Stimulated activated CD4-positive, alpha-beta T cell treated with anti-CD3 and anti-CD28 coated beads, Interleukin-1b, Interleukin-23, amount 100 ng/mL, for 24 hours (primary cell): ENCODE measurements at regions not wholly inside any gene's neighbourhood (a gene's known extent, or its start where the extent isn't known, plus 50 kb on each side); places are given as distances from the start of the nearest gene placed in this dataset.
"Not testable (repeated sequence)": the region's sequence is repeated elsewhere in the genome, so short reads cannot be mapped to it uniquely, and the experiment has no call there.

ENCODE experiments used
- DNase-seq, 4 experiments: peaks; one replicate each; pipeline ENCODE4 v3.0.0-alpha.2; 2020; ENCODE audit warnings: low read depth in 4 of 4, low spot score in 1 of 4

DNA sequence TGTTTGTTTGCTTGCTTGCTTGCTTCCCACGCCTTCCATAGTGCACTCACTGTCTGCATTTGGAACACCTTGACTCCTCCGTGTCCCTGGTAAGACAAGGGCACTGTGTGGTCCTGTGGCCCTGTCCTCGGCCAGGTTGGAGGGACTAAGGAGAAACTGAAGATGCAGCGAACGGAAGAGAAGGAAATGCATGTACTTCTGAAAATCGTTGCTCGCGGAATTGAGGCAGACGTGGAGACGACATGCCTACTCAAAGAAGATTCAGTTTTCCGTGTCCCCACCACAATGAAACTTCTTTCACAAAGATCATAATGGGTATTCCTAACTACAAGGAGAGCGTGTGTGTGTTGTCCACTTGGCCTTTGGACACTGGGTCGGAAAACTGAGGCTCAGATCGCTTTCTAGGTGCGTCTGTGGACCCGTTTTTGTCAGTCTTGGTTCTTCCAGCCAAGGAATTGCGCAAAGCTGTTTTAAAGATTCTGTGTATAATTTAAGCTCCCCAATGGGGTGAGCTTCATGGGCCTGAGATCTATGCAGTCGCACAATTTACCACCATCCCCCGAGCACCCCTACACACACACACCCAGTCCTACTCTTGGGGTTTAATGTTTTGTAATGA lies 120.4 kb upstream of the ZNF184 start:
- no peak for DNase-seq

DNA sequence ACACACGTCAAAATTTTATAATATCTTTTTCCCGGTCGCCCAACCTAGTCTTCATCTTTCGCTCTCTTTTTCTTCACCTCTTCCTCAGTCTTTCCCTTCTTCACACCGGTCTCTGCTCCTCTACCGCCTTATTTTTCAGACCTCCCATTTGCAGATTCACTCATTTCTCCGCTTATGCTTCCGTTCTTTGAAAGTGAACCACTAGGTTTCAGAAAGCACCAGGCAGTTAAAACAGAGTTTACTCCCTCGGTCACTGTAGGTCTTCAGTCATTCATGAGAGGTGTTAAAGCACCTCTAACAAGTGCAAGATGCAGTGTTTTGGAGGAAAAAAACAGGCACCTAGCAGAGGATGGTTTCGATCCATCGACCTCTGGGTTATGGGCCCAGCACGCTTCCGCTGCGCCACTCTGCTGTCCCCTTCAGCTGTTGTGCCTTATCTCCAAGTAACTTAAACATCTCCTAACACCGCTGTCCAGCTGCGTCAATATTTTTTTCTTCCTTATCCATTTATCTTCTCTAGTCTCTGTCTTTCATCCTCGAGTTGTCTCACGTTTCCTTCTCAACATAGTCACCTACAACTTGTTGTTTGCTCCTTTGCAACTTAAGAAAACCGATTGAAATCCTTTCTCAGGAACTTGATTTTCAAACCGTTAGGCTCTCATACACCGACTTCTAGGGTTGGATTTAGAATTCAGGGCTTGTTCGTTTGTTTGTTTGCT lies 119.7 kb upstream of the ZNF184 start:
- peak in 1 of 4 experiments; percentile 38 for DNase-seq

DNA sequence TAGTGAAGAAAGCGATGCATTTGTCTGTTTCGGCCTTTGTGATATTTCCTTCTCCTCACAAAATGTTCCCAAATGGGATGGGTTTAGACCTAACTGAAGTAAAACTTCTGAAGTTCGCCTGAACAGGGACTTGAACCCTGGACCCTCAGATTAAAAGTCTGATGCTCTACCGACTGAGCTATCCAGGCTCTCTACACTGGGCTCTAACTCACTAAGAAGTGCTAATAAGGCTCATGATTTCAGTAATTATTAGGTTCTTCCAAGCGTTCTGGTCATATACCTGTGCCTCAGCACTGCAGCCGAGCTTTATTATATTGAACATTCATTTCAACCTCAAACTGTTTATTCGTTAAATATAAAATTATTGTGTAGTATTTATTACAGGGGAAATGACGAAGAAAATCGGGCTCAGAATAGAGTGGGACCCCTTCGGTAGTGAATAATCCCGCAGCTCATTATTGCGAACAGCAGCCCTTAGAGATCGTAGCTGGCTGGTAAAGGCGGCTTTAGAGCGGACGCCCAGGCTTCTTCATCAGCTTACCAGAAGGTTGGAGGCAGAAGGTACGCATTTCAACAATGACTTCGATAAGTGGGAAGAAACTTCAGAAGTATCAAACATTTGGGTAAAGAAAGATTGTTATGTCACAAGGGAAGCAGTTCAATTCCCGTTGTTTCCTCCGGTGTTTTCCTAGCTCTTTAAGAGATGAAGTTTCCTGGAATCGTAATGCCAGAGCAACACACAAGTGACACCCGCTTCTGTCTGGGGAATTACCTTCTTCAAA lies 119.0 kb upstream of the ZNF184 start:
- DNase-seq = no peak

GRCh38 chr6:27585316-27585715 lies 112.4 kb upstream of the ZNF184 start:
- not testable (repeated sequence) for DNase-seq

GRCh38 chr6:27584326-27584725 lies 111.4 kb upstream of the ZNF184 start:
- no peak for DNase-seq

DNA sequence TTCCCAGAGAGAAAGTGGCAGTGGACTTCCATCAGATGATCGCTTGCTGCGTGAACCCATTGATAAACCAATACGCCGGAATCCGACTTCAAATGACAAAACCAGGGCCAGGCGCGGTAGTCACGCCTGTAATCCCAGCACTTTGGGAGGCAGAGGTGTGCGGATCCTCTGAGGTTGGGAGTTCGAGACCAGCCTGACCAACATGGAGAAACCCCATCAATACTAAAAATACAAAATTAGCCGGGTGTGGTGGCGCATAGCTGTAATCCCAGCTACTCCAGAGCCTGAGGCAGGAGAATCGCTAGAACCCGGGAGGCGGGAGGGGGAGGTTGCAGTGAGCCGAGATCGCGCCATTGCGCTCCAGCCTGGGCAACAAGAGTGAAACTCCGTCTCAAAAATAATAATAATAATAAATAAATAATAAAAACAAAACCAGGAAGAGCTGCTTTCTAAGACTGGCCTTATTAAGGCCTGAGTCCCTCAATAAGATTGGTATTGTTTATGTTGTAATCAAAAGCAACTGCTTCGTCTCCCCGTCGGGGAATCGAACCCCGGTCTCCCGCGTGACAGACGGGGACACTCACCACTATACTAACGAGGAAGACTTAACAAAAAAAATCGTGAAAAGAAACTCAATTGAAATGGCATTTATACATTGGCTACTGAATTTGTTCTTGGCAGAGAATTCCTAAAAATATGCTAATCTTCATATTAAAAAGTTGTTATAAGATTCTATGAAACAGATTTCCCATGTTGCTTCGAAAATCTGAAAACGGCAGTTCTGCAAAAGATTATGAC lies 110.2 kb upstream of the ZNF184 start:
- peak in 3 of 4 experiments; percentile 31 to 53 (median 33) for DNase-seq

GRCh38 chr6:27579973-27580372 lies 107.1 kb upstream of the ZNF184 start:
- no peak for DNase-seq

DNA sequence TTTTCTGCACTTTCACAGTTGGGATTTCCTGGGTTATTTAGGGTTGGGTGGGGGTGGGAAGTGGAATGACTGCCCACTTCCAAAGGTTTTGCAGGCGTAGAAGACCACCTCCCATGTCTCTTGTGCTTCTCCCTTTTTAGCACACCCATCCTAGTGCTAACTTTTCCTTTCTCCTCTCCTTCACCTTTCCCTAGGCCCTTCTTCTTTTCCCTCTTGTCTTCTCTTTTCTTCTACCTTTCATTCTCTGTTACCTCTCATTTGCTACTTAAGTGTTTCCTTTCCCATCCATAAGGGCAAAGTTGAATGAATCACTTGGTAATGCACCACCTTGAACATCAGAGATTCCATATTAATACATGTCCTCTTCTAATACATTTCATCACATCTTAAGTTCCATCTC lies 105.0 kb upstream of the ZNF184 start:
- no peak for DNase-seq

- no peak for DNase-seq
These were observed 102.9 kb upstream of the ZNF184 start for GRCh38 chr6:27575594-27576361.

- DNase-seq = no peak
These were observed 95.5 kb upstream of the ZNF184 start for GRCh38 chr6:27568226-27568897.

DNA sequence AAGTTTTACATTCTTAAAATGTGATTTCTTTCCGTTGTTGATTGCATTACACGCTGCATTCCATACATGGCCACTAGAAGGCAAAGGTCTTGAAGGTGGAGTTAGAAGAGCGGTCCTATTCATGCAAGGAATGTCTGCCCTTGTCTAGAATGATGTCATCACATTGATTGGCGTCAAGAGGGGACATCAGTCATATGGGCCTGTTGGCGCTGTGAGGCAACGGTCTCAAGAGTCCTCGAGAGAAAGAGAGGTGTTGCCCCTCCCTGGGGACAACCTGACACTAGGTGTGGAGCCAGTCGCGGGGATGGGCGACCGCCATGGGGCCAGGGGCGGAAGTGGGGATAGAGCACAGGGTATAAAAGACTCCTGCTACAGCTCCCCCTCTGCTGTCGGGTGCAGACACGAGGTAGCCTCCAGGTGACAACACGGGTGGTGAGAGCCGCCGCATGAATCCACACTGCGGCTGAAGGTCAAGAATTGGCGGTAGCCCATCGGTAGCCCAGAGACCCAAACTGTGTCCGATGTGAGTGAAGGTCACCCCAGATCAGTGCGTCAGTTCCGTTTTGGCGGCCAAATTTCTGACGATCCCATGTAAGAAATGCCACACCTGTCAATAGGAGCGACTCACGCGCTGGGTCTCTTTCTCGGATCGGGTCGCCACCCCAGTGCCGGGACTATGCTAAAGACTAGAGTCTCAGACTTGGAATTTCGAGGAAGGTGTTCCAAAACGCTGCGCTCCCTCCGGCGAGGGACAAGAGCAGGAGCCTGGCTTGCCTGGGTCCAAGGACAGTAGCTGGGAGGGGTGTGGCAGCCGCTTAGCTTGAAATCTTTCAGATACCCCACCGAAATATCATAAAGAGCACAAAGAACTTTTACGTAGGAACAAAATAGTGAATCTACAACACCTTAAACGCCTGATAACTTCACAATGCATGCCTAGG lies 93.2 kb upstream of the ZNF184 start:
- no peak for DNase-seq

- DNase-seq = no peak
These were observed 89.1 kb upstream of the ZNF184 start for GRCh38 chr6:27562027-27562410.

DNA sequence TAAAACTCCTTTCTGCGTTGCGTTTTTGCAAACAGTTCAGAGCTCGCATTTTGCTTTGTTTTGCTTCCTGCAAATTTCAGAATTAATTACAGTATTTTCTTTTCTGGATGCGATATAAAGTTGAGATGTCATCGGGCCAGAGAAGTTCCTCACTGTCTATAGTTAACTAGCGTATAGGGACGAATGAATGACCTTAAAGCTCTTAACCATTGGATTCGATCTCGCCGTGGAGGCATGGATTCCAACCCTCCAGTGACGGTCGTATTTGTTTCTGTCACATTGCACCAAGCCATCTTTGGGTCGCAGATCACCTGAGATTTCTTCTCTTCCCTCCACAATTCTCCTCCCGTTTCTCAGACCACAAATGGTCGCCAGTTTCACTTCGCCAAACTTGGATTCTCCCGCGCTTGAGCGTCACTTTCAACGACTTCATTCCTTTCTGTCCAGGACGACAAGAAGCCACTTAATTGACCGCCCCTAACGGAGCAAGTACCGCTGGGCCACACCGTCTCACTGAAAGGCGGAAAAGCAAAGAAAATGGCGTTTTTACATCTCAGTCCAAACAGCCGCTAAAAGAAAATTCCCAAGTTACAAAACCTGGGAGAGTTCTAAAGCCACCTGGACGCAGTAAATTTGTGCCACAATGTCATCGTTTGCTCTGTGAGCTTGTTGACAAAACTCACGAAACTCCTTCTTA lies 85.3 kb upstream of the ZNF184 start:
- DNase-seq = no peak

DNA sequence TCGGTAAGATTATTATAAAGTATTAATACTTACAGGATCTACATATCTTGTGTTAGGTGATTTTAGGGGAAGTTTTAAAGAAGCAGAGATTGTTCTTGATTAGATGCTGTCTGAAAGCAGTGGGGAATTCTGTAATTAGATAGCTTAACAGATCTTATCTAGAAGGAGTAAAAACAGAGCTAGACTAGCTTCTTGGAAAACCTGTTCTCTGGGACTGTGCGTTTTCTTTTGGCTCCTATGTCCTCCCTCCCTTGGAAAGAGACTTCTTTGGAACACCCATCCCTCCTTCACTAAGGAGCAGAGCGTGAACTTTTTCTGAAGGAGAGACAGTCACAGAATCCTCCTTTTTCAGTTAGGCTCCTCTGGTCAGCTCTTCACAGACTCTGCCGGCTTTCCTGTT lies 83.5 kb upstream of the ZNF184 start:
- no peak for DNase-seq

DNA sequence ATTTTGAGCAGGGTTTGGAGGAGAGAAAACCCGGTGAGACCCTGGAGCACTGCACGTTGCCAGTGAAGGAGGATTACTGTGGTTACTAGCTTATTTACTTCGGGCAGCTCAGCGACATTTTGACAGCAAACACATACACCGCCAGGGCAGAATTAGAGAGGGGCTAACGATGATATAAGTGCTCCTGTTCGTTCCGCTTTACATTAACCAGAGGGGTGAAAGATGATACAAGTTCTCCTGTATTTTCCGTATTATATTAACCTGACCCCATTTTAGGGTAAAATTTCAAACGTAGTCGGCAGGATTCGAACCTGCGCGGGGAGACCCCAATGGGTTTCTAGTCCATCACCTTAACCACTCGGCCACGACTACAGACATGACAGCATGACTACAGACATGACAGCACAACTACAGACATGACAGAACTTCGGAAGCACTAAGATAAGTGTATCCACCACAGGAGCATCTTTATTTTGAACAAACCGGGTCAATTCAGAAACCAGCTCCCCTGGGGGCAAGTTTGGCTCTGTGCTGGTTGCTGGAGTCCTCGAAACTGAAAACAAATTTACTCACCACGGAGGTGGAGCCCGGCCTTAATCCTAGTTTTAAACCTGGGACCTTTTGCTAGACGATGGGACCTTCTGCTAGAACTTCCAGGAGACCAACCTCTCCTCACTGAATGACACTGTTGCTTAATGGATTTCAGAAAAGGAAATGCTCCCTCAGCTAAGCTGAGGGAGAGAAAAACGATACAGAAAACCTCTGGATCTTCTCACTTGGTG lies 80.4 kb upstream of the ZNF184 start:
- DNase-seq = peak in 2 of 4 experiments; percentile 22 to 30

DNA sequence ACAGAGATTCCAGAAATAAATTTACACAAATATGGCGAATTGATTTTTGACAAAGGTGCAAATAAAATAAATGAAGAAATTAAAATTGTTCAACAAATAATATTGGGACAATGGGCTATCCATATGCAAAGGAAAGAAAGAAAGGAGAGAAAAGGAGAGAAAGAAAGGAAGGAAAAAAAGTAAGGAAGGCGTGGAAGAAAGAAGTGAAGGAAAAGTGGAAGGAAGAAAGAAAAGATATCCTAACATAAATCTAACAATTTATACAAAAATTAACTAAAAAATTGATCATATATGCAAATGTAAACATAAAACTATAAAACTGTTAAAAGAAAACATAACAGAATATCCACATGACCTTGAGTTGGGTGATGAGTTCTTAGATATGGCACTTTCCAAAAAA lies 78.7 kb upstream of the ZNF184 start:
- DNase-seq = no peak

DNA sequence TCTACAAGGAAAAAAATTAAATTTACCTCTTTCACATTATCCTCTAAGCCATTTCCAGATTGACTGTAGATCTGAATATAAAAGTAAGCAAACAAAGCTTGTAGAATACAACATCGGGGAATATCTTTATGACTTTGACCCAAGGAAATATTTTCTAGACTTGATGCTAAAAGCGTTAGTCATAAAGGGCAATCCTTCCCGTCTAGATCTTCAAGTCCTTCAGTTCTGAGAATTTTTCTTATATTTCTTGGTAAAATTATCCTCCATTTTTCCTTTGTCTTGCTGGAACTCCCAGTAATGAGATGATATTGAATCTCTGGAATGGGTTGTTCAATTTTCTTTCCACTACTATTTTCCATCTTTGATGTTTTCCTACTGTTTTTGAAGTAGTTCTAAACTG lies 77.8 kb upstream of the ZNF184 start:
- no peak for DNase-seq

- DNase-seq = not testable (repeated sequence)
These were observed 76.3 kb upstream of the ZNF184 start for GRCh38 chr6:27549241-27549598.
